Lung (tissue), 11 donors: ENCODE measurements at regions not wholly inside any gene's neighbourhood (a gene's known extent, or its start where the extent isn't known, plus 50 kb on each side); places are given as distances from the start of the nearest gene placed in this dataset.
"Not testable (repeated sequence)": the region's sequence is repeated elsewhere in the genome, so short reads cannot be mapped to it uniquely, and the experiment has no call there.

ENCODE experiments used
- ATAC-seq: fragments of 200-7000 bp; cut with Tn5 transposase; one replicate; pipeline ENCODE4 v1.9.1; 2020; ENCODE audit warnings: moderate number of reproducible peaks; ENCODE audit not compliant: insufficient read depth, low FRiP score
- DNase-seq, 3 donors: peaks; one replicate each; pipeline ENCODE4 v3.0.0-alpha.2; 2013 to 2017
- H3K27ac ChIP-seq, 2 donors: one replicate each; pipeline ENCODE4 v1.5.1; 2013; ENCODE audit warnings: mild to moderate bottlenecking in 2 of 2, moderate library complexity in 2 of 2, control low read depth in 1 of 2, inconsistent platforms in 1 of 2, low read depth in 1 of 2, low read length in 1 of 2
- H3K27me3 ChIP-seq, 3 donors: one replicate each; pipeline ENCODE4 v1.5.1; 2013; ENCODE audit warnings: low read length in 2 of 3; ENCODE audit not compliant: control insufficient read depth in 3 of 3, insufficient read depth in 3 of 3
- H3K36me3 ChIP-seq, 4 donors: one replicate each; pipeline ENCODE4 v1.5.1; 2013; ENCODE audit warnings: low read length in 4 of 4, mild to moderate bottlenecking in 1 of 4, moderate library complexity in 1 of 4; ENCODE audit not compliant: control insufficient read depth in 4 of 4, insufficient read depth in 4 of 4
- H3K4me1 ChIP-seq, 5 donors: one replicate each; pipeline ENCODE4 v1.5.1; 2013; ENCODE audit warnings: low read length in 5 of 5, mild to moderate bottlenecking in 2 of 5, moderate library complexity in 1 of 5; ENCODE audit not compliant: control insufficient read depth in 5 of 5, insufficient read depth in 5 of 5
- H3K4me3 ChIP-seq: one replicate; pipeline ENCODE4 v1.5.1; 2013; ENCODE audit warnings: mild to moderate bottlenecking, control low read depth, moderate library complexity
- H3K9ac ChIP-seq, 2 donors: one replicate each; pipeline ENCODE4 v1.5.1; 2013; ENCODE audit warnings: low read length in 2 of 2, control low read depth in 1 of 2; ENCODE audit not compliant: insufficient read depth in 1 of 2
- H3K9me3 ChIP-seq, 4 donors: one replicate each; pipeline ENCODE4 v1.5.1; 2013; ENCODE audit warnings: low read length in 3 of 4, mild to moderate bottlenecking in 1 of 4, moderate library complexity in 1 of 4; ENCODE audit not compliant: control insufficient read depth in 4 of 4, insufficient read depth in 3 of 4
- WGBS, 2 donors: extraction: QIAGEN DNeasy Blood & Tissue Kit; methylation state at CpG; one replicate each; pipeline ENCODE4 v1.1.7; 2013; 5-methylcytosine and 5-hydroxymethylcytosine counted together
- TF ChIP-seq, protein P1 (sequence below): IDR thresholded peaks from 2 replicates; pipeline ENCODE4 v1.5.1; 2012; ENCODE audit warnings: mild to moderate bottlenecking; ENCODE audit errors: control extremely low read depth, extremely low read depth
- donor health status: control.
- donor health status: control.
- donor health status: Bipolar disorder and iron deficiency.
- donor health status: healthy.
- donor health status: DM: yes; HTN: yes; CAD: no.

- no peaks in the 10 kb centered on the region for H3K36me3 ChIP-seq
- DNase-seq: no peak
- no peak overlapping the region for H3K9ac ChIP-seq
- no peaks in the 10 kb centered on the region for H3K9me3 ChIP-seq
- H3K27me3 ChIP-seq: no peaks in the 10 kb centered on the region
- WGBS, 2 donors: 78 to 90% methylated on average over 2 of the region's 2 CpGs
- TF ChIP-seq, protein P1, sequence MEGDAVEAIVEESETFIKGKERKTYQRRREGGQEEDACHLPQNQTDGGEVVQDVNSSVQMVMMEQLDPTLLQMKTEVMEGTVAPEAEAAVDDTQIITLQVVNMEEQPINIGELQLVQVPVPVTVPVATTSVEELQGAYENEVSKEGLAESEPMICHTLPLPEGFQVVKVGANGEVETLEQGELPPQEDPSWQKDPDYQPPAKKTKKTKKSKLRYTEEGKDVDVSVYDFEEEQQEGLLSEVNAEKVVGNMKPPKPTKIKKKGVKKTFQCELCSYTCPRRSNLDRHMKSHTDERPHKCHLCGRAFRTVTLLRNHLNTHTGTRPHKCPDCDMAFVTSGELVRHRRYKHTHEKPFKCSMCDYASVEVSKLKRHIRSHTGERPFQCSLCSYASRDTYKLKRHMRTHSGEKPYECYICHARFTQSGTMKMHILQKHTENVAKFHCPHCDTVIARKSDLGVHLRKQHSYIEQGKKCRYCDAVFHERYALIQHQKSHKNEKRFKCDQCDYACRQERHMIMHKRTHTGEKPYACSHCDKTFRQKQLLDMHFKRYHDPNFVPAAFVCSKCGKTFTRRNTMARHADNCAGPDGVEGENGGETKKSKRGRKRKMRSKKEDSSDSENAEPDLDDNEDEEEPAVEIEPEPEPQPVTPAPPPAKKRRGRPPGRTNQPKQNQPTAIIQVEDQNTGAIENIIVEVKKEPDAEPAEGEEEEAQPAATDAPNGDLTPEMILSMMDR: no peak
- H3K27ac ChIP-seq: no peak overlapping the region
- H3K4me3 ChIP-seq: no peak overlapping the region
- ATAC-seq: no peak
- H3K4me1 ChIP-seq: no peaks in the 10 kb centered on the region
These were observed 348.4 kb downstream of the FAM47B start for GRCh38 chrX:35291013-35291412.

GRCh38 chrX:35292522-35292921 lies 349.9 kb downstream of the FAM47B start:
- DNase-seq (no peak), ATAC-seq (no peak)
- no peak overlapping the region for H3K4me3 ChIP-seq
- H3K27ac ChIP-seq: no peak overlapping the region
- TF ChIP-seq, protein P1: no peak
- H3K4me1 ChIP-seq: no peaks in the 10 kb centered on the region
- H3K9ac ChIP-seq: no peak overlapping the region
- H3K27me3 ChIP-seq: no peaks in the 10 kb centered on the region
- no peaks in the 10 kb centered on the region for H3K9me3 ChIP-seq
- no peaks in the 10 kb centered on the region for H3K36me3 ChIP-seq

DNA sequence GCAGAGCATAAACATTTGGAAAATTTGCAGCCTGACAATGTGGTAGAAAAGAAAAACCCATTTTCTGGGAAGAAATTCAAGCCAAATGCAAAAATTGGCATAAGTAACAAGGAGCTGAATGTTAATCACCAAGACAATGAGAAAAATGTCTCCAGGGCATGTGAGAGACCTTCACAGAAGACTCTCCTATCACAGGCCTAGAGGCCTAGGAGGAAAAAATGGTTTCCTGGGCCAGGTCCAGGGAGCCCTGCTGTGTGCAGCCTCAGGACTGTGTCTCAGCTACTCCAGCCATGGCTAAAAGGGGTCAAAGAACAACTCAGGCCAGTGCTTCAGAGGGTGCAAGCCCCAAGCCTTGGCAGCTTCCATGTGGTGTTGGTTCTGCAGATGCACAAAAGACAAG lies 362.4 kb downstream of the FAM47B start:
- ATAC-seq, H3K36me3 ChIP-seq, DNase-seq, H3K27ac ChIP-seq, H3K4me1 ChIP-seq, H3K4me3 ChIP-seq, H3K9ac ChIP-seq, H3K9me3 ChIP-seq, H3K27me3 ChIP-seq: not testable (repeated sequence)

GRCh38 chrX:35339796-35340195 lies 397.2 kb downstream of the FAM47B start:
- no peak overlapping the region for H3K4me3 ChIP-seq
- WGBS, 2 donors: 78 to 91% methylated on average over 3 of the region's 3 CpGs
- H3K36me3 ChIP-seq: no peaks in the 10 kb centered on the region
- ATAC-seq: no peak
- peaks cover 0 to 2% (median 0%) of the 10 kb centered on the region in 3 donors for H3K27me3 ChIP-seq
- no peaks in the 10 kb centered on the region for H3K4me1 ChIP-seq
- TF ChIP-seq, protein P1: no peak
- no peaks in the 10 kb centered on the region for H3K9me3 ChIP-seq
- H3K27ac ChIP-seq: no peak overlapping the region
- no peak for DNase-seq
- no peak overlapping the region for H3K9ac ChIP-seq
